Endothelial cell of umbilical vein (primary cell): ENCODE measurements at regions not wholly inside any gene's neighbourhood (a gene's known extent, or its start where the extent isn't known, plus 50 kb on each side); places are given as distances from the start of the nearest gene placed in this dataset.

Source experiments
- BruUV-seq: library from RNA; stranded (reverse); fragments of 400-500 nt; replicated peaks from 2 replicates; lab custom pipeline; 2021; lab: Mats Ljungman, UMichigan
- CTCF ChIA-PET: fragments of 300-600, 350-600 bp; sonication (Branson Sonifier 250); formaldehyde crosslinking; loops from one replicate; lab custom pipeline; 2021; ENCODE audit warnings: antibody characterized with exemption, inconsistent platforms; lab: Charles Lee
- POLR2A ChIA-PET: fragments of 300-600, 350-600 bp; sonication (Branson Sonifier 250); formaldehyde crosslinking; loops from one replicate; lab custom pipeline; 2021; ENCODE audit warnings: antibody characterized with exemption, inconsistent platforms; lab: Charles Lee
- DNase-seq: peaks from one replicate; pipeline ENCODE4 v3.0.0-alpha.2; 2011; ENCODE audit warnings: low read depth, low spot score
- FAIRE-seq: peaks from 2 replicates; lab custom pipeline; 2011; peaks lifted over from hg19 to GRCh38; lab: Jason Lieb, UNC
- H2AFZ ChIP-seq: 2 replicates; pipeline ENCODE4 v1.6.0; 2012; ENCODE audit warnings: low read depth, low read length, control low read depth, inconsistent platforms
- H3K27ac ChIP-seq: 2 replicates; pipeline ENCODE4 v1.5.1; 2011; ENCODE audit warnings: low read depth, mild to moderate bottlenecking, control low read depth, low read length, moderate library complexity; ENCODE audit not compliant: insufficient read depth
- H3K27me3 ChIP-seq, 2 experiments: 2 replicates each; pipeline versions ENCODE4 v1.6.0 to v1.6.1; 2011; ENCODE audit warnings: low read length in 2 of 2, mixed read lengths in 1 of 2; ENCODE audit not compliant: control insufficient read depth in 2 of 2, insufficient read depth in 2 of 2
- H3K36me3 ChIP-seq, 2 experiments: 2 replicates in 1 of 2; 3 replicates in 1 of 2; pipeline ENCODE4 v1.5.1; 2011; ENCODE audit warnings: low read length in 2 of 2, mild to moderate bottlenecking in 1 of 2, moderate library complexity in 1 of 2; ENCODE audit not compliant: control insufficient read depth in 2 of 2, insufficient read depth in 2 of 2; ENCODE audit errors: extremely low read depth in 1 of 2
- H3K4me1 ChIP-seq: 3 replicates; pipeline ENCODE4 v1.5.1; 2011; ENCODE audit warnings: mild to moderate bottlenecking, low read length; ENCODE audit not compliant: control insufficient read depth, insufficient read depth; ENCODE audit errors: extremely low read depth
- H3K4me2 ChIP-seq: 2 replicates; pipeline ENCODE4 v1.6.1; 2011; ENCODE audit warnings: low read length, control low read depth, mixed read lengths; ENCODE audit not compliant: insufficient read depth
- H3K4me3 ChIP-seq, 3 experiments: fragments of 200-600 bp in 1 of 3; sonication (generic), shearing (Covaris generic) in 1 of 3; replicated peaks in 1 of 3; 2 replicates each; pipeline ENCODE4 v1.5.1; 2011 to 2016; ENCODE audit warnings: control low read depth in 3 of 3, low read length in 3 of 3, mild to moderate bottlenecking in 2 of 3, inconsistent platforms in 1 of 3, low read depth in 1 of 3, moderate library complexity in 1 of 3; ENCODE audit not compliant: insufficient read depth in 1 of 3
- H3K79me2 ChIP-seq: 2 replicates; pipeline ENCODE4 v1.6.0; 2012; ENCODE audit warnings: low read length, inconsistent platforms; ENCODE audit not compliant: control insufficient read depth, insufficient read depth
- H3K9ac ChIP-seq: replicated peaks from 2 replicates; pipeline ENCODE3; 2011; ENCODE audit warnings: low read length, control low read depth; ENCODE audit not compliant: insufficient read depth; ENCODE audit errors: extremely low read depth
- H3K9me1 ChIP-seq: replicated peaks from 3 replicates; pipeline ENCODE4 v1.6.0; 2011; ENCODE audit warnings: mild to moderate bottlenecking, low read length; ENCODE audit not compliant: control insufficient read depth, insufficient read depth; ENCODE audit errors: extremely low read depth
- H3K9me3 ChIP-seq: replicated peaks from 2 replicates; pipeline ENCODE4 v1.5.1; 2012; ENCODE audit warnings: low read length, inconsistent platforms; ENCODE audit not compliant: control insufficient read depth, insufficient read depth
- H4K20me1 ChIP-seq: replicated peaks from 2 replicates; pipeline ENCODE3; 2011; ENCODE audit warnings: mild to moderate bottlenecking, low read length; ENCODE audit not compliant: control insufficient read depth, insufficient read depth; ENCODE audit errors: extremely low read depth
- EZH2 ChIP-seq: IDR thresholded peaks from 2 replicates; pipeline ENCODE4 v1.6.1; 2012; ENCODE audit warnings: borderline replicate concordance, low read depth, mild to moderate bottlenecking, moderate library complexity, low read length, inconsistent platforms; ENCODE audit not compliant: severe bottlenecking
- FOS ChIP-seq: IDR thresholded peaks from 2 replicates; pipeline ENCODE4 v1.6.1; 2011; ENCODE audit warnings: mild to moderate bottlenecking, low read length, moderate library complexity, borderline replicate concordance; ENCODE audit not compliant: insufficient read depth
- GATA2 ChIP-seq: IDR thresholded peaks from 2 replicates; pipeline ENCODE4 v1.7.0; 2011; ENCODE audit warnings: low read depth, mild to moderate bottlenecking, moderate library complexity, mixed read lengths, low read length; ENCODE audit not compliant: insufficient read length, insufficient read depth
- MYC ChIP-seq: IDR thresholded peaks from one replicate; pipeline ENCODE4 v1.6.1; 2011; ENCODE audit warnings: mild to moderate bottlenecking, low read depth, low read length
- POLR2AphosphoS5 ChIP-seq: IDR thresholded peaks from 2 replicates; pipeline ENCODE4 v1.6.1; 2012; ENCODE audit warnings: low read depth, mild to moderate bottlenecking, control low read depth, low read length, moderate library complexity; ENCODE audit not compliant: insufficient read depth
- dilution Hi-C: fragments of 300-500 bp; cut with MboI; formaldehyde crosslinking; loops from one replicate; pipeline ENCODE4 v1.15.0; 2019; ENCODE audit warnings: low sequenced_read_pairs; ENCODE audit not compliant: extremely low pct_ligation_motif_present
- intact Hi-C: fragments of 100-400 bp; cut with micrococcal nuclease; formaldehyde crosslinking; loops from one replicate; pipeline ENCODE4 v1.10.0; 2022
- TF ChIP-seq, protein P1 (sequence below), 2 donors: IDR thresholded peaks; 1 replicate in 1 of 2; 2 replicates in 1 of 2; pipeline ENCODE4 v1.5.1; 2011; ENCODE audit warnings: low read length in 2 of 2, mild to moderate bottlenecking in 2 of 2, moderate library complexity in 2 of 2, control low read depth in 1 of 2, inconsistent platforms in 1 of 2, low read depth in 1 of 2; ENCODE audit not compliant: insufficient read depth in 1 of 2; ENCODE audit errors: extremely low read depth in 1 of 2
- TF ChIP-seq, protein P2 (sequence below): IDR thresholded peaks from 2 replicates; pipeline ENCODE4 v1.6.1; 2011; ENCODE audit not compliant: insufficient read depth, insufficient read length

DNA sequence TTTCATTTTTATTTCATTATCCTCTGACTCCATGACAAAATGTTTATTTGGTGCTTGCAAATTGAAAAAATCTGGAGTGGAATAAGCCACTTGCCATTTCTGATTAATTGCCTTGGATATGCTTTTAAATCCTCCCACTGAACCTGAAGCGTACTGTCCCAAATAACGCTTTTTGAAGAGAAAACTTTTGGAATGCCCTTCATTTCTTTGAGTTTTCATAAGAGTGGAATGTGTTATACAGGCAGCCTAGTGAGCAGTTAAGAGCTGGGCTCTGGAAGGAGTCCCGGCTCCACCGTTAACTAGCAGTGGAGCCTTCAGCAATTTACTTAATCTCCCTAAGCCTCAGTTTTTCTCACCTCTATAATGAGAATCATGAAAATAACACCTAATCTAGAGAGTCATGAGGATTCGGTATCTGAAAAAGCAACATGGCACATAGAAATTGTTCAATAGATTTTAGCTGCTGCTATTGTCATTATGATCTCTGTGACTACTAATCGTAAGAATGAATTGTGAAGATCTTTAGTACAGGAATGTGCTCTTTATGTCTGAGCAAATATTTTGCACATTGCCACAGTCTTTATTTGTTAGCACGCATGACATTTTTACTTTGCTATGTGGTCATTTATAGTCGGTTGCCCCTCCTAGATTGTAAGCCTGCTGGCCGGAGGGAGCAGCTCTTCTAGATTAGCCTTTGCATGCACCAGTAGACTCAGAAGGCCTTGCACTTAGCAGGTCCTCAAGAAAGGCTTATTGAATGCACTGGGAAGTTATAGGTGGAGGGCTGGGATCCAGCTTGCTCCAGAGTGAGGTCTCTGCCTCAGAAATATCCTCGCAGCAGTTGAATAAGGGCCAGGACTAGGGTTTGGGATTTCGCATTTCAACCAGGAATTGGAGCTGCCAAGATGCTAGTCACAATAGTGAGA, 59.4 kb downstream of the PLCE1 start:
- H3K9me3 ChIP-seq: no peaks in the 10 kb centered on the region
- intact Hi-C loops: no loop called here
- TF ChIP-seq MYC (no peak), POLR2AphosphoS5 (no peak), EZH2 (no peak), FOS (no peak), GATA2 (no peak)
- TF ChIP-seq, protein P1, sequence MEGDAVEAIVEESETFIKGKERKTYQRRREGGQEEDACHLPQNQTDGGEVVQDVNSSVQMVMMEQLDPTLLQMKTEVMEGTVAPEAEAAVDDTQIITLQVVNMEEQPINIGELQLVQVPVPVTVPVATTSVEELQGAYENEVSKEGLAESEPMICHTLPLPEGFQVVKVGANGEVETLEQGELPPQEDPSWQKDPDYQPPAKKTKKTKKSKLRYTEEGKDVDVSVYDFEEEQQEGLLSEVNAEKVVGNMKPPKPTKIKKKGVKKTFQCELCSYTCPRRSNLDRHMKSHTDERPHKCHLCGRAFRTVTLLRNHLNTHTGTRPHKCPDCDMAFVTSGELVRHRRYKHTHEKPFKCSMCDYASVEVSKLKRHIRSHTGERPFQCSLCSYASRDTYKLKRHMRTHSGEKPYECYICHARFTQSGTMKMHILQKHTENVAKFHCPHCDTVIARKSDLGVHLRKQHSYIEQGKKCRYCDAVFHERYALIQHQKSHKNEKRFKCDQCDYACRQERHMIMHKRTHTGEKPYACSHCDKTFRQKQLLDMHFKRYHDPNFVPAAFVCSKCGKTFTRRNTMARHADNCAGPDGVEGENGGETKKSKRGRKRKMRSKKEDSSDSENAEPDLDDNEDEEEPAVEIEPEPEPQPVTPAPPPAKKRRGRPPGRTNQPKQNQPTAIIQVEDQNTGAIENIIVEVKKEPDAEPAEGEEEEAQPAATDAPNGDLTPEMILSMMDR (IDR thresholded peaks at IDR 0.05; ENCODE audit: extremely low read depth in 1 of 2, insufficient read depth in 1 of 2, low read depth in 1 of 2, low read length in 2 of 2): no peak
- TF ChIP-seq, protein P2, sequence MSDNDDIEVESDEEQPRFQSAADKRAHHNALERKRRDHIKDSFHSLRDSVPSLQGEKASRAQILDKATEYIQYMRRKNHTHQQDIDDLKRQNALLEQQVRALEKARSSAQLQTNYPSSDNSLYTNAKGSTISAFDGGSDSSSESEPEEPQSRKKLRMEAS: no peak
- H2AFZ ChIP-seq: no peak overlapping the region
- no peaks in the 10 kb centered on the region for H3K79me2 ChIP-seq
- no peak overlapping the region for H3K4me2 ChIP-seq
- FAIRE-seq (no peak), DNase-seq (no peak)
- no TSS peak for BruUV-seq
- no peaks in the 10 kb centered on the region for H3K27me3 ChIP-seq
- H3K36me3 ChIP-seq: no peaks in the 10 kb centered on the region
- H4K20me1 ChIP-seq: no peaks in the 10 kb centered on the region
- ChIA-PET CTCF (interaction anchor here (0.8 to 1.6 kb wide), 2 partner anchors 8 to 21 kb away, joined by 3 read pairs; no protein-coding TSS in a partner anchor), POLR2A (no interaction called here)
- H3K27ac ChIP-seq: no peak overlapping the region
- H3K4me1 ChIP-seq: no peaks in the 10 kb centered on the region
- dilution Hi-C loops: no loop called here
- H3K4me3 ChIP-seq: no peak overlapping the region
- H3K9ac ChIP-seq: no peak overlapping the region
- H3K9me1 ChIP-seq: no peaks in the 10 kb centered on the region
